GM21737 (cell line): ENCODE measurements at regions not wholly inside any gene's neighbourhood (a gene's known extent, or its start where the extent isn't known, plus 50 kb on each side); places are given as distances from the start of the nearest gene placed in this dataset.

Experiments
- ATAC-seq: cut with Tn5 transposase; IDR thresholded peaks from one replicate; pipeline ENCODE4 v1.9.1; 2021; ENCODE audit warnings: mild to moderate bottlenecking, moderate library complexity; ENCODE audit not compliant: unreplicated experiment

DNA sequence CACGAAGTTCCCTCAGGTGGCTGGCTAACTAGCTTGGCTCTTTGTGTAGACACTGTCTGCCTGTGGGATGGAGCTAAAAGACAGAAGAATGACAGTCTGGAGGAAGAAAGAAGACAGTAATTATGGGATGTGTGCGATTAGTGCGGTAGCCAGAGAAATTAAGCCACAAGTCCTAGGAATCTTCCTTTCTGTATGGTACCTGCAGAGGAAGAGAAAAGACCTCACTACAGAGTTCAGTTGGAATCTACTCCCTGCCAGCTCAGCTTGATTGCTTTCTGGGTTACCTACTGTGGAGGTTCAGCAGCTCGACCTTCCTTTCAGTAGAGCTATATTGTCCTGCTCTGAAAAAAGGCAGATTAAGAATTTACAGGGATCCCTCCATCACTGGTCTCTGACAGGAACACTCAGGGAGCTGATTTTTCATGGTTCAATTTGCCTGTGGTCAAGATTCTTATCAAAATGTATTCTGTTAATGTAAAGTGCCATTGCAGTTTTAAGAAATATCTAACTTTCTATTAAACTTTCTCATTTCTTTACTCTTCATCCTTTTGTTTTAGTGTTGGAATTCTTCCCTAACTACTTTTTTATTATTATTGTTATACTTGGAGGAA is 187.2 kb downstream of the CENPW start:
- no peak for ATAC-seq

DNA sequence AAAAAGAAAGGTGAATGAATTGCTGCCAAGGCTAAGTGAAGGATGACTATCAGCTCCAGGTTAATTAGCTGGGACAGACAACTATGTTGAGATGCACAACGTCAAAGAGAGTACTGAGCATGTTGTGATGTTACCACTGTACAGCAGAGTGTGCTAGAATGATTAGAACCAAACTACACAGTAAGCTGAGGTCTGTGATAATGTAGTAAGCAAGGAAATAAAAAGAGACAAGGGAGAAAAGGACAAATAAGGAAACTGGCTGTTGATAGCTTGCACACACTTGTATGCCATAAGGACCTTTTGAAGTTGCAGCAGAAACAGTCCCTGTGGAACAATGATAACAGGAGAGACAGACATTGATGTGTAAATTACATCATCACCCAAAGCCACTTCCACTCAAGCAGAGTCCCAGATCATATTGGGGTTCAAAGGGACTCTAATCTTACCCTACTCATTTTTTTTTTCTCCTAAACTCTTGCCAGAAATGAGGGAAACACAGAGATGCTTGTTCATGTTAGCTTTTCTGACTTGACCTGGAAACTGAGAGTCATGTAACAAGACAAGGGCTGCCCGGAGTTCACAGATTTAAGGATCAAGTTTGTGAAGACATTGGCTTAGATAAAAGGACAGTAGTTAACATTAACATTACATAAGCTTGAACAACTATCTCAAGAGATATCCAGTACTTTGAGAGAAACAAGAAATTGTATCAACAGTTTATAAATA is 189.9 kb downstream of the CENPW start:
- ATAC-seq: no peak

DNA sequence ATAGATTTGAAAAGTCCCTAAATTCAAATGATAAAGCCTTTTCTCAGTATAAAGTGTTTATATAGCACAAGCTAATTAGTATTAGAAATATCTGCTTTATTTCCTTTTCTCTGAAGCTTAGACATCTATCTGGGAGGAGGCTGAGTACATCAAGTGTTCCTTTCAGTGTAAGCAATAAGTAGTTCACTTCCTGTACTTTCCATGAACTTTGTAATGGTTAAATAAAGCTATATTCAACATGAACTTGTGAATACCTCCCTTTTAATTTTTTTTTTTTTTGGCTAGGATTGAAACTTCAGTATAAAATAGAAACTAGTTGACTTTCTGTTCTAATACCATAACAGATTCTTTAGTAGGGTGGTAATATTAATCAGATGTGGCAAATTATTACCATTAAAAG is 190.9 kb downstream of the CENPW start:
- no peak for ATAC-seq

DNA sequence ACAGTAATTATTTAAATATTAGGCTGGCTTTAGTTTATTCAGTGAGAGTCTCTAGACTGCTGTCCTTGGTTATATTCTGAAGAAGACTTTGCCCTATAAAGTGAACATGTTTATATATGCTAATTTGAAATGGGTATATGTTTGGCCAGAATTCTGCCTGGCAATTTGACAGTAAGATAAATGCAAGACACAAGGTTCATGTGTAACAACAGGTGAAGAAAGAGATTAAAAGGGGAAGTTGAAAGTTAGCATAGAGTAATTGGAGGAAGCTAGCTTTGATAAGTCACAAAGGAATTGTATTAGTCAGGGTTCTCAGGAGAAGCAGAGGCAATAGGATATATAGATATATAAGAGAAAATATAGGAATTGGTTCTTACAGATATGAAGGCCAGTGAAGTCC is 191.4 kb downstream of the CENPW start:
- no peak for ATAC-seq

DNA sequence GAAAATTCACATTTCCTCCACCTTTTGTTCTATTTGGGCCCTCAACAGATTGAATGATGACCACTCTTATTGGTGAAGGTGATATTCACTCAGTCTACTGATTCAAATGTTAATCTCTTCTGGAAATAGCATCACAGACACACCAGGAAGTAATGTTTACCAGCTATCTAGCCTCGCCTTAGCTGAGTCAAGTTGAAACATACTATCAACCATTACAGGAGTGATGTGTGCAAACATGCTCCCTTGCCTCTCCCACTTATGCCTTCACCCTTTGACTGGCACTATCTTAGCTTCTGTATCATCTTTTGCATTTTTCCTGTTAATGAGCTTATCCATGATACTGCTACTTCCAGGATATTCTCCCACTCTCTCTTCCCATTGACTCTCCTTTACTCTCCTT is 191.9 kb downstream of the CENPW start:
- ATAC-seq: peak; percentile 87

DNA sequence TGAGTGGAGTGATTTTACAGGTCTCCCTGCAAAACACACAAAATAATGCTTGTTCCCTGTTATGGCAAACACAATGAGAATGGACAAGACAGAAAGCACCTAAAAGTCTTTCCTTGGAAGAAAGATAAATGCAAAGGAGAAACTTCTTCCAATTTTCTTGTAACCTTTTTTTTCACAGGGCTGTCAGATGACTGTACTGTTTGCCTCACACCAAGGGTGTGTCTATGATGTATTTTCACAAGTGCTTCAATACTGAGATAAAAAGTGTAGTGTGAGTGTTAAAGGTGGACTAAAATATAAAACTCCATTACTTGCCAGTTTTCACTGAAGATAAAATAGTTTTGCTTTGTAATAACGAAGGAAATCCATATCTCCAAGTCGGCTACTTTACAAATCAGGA is 194.5 kb downstream of the CENPW start:
- ATAC-seq: no peak

DNA sequence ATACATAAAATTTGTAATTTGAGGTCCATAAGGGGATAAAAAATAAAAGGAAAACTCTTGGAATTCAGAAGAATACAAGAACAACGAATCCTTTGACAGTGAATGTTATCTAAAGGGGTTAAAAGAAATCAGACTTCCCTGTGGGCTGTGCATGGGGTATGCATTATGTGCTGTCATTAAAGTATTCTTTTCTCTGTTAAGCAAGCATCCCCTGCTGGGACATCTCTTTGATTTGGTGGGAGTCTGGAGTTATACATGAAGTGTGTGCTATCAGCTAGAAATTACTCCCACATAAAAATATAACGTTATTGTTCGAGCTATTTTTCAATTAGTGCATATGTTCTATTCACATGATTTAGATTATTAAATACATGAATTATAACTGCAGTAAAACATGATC is 195.2 kb downstream of the CENPW start:
- ATAC-seq: no peak

DNA sequence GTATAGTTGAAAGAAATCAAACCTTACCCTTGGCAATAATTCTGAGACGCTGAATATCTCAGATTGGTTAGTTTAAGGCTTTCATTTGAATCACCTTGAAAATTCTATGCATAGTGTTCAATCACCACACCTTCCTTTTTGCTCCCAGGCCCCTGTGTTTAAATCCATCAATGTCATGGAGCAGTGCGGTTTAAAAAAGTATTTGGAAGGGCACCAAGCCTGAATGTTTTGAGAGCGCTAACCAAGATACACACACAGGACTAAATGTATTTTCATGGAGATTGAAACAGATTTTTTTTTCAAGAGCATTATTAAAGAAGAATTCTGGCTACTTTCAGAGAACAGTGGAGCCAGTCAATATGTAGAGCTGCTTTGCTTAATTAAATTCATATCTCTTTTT is 195.7 kb downstream of the CENPW start:
- no peak for ATAC-seq

DNA sequence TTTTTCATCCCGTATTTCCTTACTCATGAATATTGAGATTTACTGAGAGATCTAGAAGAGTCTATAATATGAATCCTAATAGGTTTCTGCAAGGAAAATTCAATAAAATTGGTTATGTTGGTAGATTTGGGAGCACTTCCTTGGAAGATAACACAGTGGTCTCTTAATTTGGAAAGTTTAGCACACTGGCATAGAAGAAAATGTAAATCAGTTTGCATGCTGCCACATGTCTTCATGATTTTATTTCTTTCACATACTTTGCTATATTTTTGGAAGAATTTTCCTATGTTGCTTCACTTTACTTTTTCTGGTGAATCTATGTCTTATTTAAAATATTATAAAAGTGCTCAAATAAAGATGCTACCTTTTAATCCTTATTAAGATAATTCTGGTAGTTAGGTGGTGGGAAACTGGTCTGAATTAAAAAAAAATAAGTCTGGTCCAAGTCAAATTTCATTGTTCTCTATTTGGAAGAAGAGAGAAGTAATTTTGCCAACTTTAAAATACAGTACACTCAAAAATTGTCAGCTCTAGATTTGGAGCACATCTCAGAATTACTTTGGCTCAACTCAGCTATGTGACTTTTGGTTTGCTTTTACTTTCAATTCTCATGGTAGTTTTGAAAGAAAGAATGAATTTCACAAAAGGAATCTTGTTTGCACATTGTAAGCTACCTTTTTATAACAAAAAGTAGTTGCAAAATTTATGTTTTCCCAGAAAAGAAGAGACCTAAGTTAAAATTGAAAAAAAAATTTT is 197.3 kb downstream of the CENPW start:
- no peak for ATAC-seq

DNA sequence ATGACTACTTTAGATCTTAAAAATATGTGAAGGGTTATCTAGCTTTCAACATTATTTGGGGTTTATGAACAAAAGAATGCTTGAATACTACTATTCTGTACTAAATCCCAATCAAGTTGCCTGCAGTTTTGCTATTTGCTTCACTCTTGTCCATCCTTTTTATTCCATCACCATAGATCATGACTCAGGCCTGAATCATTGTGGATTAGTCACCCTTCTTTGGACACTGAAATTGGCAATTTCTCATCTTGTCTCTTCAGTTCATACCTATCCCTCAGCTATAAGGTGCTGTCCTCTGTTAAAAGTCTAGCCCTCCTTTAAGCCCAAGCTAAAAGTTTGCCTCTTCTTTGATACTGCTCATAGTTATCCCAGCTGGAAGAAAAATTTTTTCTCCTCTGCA is 199.1 kb downstream of the CENPW start:
- no peak for ATAC-seq

DNA sequence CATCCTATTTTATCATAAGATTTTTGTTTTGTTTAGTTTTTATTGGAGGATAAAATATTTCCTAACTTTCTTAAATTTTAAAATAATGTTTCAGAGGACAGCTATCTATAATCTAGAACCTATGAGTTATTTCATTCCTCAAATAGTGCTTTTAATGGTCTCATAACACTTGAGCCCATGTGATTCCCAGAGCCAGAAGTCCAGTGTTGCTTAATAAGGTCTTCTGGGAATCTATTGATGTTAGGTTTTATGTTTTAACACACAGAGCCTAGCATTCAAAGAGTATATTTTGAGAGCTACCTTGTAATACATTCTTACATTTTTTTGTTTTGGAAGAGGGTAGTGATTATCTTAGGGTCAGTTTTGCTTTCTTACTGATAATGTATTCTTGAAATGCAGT is 200.2 kb downstream of the CENPW start:
- no peak for ATAC-seq

DNA sequence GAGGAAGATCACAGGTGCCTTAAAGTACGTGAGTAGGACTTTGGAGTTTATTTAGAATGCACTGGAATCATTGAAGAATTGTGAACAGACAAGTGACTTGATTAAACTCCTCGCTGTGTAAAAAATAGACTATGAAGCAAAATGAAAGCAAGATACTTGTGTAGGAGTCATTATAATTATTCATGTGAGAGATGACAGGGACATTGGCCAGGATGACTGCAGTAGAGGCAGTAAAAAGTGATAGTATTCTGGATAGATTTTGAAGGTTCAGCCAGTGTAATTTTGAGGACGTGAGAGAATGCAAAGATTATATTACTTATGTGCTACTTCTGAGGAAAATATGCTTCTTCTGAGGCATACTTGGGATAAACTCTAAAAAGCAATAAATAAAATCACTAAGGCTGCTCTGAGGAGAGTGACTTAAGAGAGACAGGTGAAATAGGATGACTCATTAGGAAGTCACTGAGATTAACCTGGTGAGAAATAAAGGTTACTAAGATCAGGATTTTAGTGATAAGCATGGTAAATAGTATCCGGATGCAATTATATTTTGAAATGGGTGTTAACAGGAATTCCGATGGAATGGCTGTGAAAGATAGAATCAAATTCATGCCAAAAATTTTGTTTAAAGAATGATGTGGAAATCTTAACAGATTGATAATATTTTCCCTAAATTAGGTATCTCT is 202.0 kb downstream of the CENPW start:
- no peak for ATAC-seq

DNA sequence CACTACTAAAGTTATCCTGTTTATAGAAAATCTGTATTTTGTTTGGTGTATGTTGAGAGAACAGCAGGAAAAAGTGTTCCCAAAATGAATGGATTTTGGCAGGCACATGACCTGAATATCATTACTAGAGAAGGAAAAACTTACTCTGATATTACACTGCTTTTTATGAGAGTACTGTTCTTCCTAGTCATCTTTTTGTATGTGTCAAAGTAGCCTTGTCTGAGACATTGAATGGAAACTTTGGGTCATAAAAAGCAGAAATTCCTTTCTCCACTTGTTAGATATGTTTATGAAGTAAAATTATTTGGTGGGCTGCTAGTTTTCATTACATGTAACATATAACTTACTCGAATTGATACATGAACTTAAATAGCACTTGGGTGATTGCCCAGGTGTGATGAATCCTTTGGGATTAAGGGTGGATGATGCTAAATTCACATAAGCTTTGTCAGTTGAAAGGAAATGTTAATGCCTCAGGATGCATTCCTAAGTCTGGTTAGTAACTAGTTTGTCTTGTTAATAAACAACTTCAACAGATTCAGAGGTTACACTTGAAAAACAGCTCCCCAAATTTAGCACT is 206.7 kb downstream of the CENPW start:
- no peak for ATAC-seq

DNA sequence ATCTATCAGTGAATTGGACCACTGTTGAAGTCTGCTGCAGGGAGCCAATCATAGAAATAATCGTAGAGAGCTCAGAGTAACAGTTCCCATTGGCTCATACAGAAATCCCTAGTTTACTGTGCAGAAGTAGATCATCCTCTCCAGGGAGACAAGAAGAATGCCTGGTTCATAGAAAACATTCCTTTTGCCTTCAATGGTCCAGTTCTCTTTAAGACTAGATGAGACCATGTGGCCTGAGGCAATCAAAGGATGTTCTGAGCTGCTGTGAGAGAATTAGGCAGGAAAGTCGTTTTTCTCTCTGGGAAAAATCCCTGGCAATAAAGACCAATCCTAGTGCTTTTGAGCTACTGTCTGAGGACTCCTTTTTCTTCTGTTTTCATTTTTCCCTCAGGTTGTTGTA is 208.4 kb downstream of the CENPW start:
- ATAC-seq: no peak

DNA sequence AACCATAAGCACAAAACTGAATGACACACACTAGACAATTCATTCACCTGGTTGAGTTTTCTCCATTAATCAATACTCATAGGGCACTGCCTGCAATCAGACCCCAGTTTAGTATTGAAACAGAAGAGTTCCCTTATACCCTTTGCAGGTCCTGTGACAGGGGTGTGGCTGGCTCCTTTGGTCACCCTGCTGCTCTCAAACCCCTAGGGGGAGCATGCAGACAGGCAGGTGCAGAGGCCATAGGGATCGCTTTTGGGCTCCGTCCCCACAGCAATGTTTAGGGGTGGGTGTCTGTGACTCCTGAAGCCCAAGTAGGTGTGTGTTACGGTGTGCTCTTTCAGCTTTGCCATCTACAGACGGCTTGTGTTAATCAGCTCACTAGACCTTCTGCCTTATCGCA is 210.4 kb downstream of the CENPW start:
- ATAC-seq: no peak

DNA sequence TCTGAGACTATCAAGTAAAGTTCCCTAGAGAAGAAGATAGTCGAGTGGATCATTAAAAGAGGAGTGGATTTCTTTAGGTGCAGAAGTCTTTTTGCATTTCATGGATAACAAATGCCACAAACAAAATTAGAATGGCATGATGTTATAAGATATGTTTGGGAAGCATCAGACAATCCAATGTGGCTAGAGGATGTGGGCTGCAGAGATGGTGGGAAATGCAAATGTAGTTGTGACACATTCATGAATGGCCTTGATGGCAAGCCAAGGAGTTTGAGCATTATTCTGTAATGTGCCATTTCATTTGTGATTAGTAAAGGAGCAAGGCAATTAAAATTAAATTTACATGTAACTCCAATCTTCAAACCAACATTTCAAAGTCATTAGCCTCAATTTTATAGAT is 211.9 kb downstream of the CENPW start:
- ATAC-seq: no peak

DNA sequence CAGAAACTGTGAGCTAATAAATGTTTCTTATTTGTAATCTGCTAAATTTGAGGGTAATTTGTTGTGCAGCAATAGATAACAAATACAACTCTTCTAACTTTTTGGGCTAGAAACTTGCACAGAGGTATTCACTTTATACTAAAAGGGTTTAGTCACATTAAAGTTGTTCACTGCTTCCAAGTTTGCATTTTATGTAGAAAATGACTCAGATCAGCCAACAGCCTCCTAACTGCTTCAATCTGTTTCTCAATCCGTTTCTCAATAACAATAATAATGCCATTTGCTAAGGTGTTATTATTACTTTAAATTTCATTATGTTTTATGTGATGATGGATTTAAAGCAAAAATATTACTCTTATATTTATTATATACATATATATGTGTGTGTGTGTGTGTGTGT is 213.9 kb downstream of the CENPW start:
- ATAC-seq: no peak

DNA sequence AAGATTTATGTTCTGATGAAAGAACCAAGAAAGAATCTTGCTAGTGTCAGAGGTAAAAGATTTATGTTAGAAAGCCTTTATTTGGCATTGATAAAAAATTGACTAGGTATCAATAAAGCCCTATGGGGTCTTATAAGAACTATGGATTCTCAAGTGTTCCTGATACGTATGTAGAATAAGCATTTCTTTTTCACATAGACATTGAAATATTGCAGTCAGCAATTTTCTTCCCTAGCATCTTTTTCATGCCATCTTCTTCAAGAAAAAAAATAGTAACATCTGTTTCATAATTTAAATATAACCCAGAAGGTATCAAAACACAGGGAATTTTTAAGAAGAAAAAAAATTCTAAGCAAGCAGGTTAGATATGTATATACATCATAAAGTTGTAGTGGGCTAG is 230.6 kb downstream of the CENPW start:
- ATAC-seq: no peak

DNA sequence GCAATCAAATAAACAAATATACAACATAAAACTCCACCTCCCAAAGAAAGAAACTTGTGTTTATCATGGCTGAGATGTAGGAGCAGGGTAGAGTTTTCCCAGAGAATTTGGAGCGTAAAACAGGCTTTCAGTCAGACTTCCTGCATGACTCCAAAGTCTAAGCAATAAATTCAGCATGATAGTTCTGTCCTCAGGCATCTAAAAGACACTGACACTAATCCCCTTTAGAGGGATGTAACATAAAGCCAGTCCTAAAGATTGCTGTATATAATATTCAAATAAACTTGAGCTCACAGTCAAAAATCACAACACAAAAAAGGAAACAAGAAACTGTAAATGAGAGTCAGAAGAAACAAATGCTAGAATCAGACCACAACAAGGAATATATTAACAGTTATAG is 234.4 kb downstream of the CENPW start:
- no peak for ATAC-seq

DNA sequence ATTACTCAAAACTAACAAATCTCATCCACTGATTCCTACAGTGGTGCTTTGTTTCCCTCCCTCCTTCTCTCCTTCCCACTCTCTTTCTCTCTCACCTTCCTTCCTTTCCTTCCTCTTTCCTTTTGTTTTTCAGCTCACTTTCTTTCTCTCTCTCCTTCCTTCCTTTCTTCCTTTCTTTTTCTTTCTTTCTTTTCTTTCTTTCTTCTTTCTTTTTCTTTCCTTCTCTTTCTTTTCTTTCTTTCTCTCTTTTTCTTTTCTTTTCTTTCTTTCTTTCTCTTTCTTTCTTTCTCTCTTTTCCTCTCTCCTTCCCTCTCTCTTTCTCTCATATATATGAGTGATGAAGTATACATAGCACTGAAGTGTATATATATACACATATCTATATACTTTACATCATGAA is 241.4 kb downstream of the CENPW start:
- ATAC-seq: no peak

DNA sequence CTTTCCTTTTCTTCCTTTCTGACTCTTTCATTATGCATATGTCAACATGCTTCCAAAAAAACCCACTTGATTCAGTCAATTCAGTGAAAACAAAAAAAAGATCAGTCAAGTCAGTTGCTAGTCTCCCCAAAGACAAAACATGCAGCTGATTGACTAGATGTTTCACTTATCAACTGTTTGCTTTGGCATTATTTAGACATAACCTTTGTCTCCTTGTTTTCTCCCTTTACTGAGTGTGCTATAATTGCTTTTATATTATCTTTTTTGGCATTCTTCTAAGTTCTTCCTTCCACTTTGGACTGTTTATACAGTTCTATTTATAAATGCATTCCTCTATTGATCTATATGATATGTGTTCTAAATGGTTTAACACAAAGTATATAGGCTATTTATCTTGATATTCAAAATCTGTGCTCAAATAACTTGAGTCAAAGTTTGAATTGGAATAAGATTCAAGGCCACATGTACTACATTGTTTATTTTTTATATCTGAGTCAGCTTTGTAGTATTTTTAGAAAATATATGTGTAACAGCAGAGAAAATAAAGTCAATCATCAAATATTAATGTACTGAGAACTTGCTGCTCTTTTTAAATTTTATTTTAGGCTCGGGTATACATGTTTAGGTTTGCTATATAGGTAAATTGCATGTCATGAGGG is 260.5 kb downstream of the CENPW start:
- no peak for ATAC-seq
